ENCODE measurements at regions not wholly inside any gene's neighbourhood (a gene's known extent, or its start where the extent isn't known, plus 50 kb on each side); places are given as distances from the start of the nearest gene placed in this dataset.

DNA sequence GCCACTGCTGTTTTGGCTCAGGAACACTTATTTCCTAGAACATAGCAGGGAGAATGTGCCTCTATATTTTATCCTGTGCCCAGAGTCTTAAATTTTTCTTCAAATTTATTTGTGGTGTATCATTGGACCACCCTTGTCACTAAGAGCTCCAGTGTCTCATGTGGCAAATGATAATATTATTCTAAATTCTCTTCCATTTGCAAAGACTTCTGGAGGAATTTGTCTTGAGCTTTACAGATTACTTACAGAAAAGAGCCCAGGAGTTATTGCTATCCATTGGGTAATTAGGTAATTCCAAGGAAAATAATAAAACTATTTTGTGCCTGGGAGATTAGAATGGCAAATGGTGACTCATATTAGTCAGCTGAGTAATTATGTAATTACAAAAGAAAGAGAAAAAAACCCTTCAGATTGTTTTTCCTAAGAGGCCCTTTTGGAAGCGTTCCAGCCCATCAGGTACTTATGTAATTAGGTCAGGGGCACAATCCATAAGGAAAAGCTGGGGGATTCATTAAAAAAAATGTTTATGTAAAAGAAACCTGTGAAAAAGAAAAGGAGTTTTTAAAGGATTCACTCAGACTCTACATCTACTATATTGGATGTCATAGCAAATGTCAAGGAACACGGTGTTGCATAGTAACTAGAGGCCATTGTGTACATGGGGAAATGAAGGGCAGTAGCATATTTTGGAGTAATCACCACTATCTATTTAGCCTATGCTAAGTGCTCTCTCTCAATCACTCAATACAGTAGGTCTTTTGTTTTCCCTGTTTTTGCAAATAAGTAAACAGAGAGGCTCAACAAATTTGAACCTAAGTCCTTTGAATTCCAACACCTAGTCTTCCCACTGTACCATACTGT, 380.9 kb upstream of the RARB start:
- no peak for DNase-seq

DNA sequence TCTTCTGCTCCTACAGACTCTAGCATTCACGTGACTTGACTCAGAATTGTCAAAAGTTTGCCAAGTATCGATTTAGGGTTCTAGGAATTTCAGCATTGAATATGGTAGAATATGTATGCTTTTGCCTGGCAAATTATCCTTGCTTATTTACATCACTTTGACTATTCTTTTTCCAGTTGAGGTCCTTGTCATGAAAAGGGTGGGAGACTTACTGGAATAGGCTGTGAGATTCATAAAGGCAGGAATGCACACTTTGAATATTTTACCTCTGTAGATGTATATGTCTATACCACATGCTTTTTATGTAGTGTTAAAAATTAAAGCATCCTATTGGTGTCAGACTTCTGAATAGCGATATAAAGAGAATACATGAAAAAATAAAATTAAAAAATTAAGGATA, 378.8 kb upstream of the RARB start:
- DNase-seq, result no peak

DNA sequence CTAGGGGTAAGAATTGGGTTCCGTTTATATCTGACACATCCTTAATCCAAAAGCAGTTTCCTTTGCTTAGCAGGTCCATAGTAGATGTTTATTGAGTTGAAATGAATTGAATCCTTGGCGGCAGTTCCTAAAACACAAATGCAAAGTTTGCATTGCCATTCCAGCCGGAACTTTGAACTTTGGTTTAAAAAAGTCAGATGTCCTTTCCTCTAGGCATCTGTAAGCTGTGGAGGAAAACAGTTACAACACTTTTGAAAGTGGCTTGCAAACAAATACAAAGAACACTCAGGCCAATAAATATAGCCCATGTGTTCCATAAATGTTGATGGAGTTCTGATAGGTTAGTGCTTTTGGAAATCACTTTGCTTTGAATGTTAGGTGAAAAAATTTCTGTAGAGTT, 374.7 kb upstream of the RARB start:
- no peak for DNase-seq

DNA sequence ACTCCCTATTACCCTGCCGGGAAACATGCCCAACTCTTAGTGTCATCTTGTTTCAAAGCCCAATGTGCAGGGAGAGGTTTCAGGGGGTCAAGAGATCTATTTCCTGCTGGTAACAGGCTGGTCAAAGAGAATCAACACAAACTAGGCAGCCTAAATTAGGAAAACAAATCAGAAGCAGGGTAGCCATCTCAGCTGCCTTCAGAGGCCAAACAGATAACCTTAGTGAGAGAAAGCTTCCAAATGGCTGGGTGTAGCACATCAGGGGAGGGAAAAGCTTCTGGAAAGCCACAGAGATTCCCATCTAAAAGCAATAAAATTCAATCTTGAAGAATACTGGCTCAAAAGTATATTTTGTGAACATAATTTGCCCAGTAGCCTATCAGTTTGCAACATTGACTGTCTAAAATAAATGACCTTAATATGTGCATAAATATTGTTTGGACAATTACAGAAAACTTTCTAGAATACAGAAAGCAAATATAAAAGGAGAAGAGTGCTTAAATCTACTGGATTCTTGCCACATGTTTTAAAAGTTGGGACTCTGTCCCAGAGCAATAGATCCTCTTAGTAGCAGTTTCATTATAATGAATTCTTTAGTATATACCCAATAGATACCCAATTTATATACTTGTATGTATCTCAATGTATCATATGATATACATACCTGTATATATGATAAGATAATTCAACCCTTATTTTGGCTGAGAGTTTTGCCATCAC, 371.9 kb upstream of the RARB start:
- DNase-seq, result no peak

DNA sequence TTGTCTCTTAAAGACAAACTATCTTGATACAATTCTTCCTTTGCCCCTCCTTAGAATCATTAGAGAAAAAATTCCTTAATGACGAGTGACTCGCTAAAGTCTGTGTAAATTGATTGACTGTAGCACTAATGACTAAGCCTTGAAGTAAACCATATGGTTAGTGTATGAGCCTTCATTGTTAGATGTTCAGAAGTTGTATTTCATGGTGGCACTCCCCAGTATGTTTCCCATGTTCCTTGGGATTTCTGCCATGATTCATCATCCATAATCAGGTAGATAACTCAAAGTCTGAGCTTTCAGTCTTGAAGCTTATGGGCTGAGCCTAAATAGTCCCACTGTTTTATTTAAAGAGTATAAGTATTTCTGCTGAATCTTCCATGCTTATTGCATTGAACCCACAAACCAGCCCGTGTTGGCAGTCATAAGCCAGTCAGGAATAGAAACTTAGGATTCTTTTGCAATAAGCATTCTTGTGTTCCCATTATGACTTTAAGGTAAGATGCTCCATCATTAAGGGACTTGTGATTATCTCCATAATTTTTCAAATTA, 371.2 kb upstream of the RARB start:
- no peak for DNase-seq

DNA sequence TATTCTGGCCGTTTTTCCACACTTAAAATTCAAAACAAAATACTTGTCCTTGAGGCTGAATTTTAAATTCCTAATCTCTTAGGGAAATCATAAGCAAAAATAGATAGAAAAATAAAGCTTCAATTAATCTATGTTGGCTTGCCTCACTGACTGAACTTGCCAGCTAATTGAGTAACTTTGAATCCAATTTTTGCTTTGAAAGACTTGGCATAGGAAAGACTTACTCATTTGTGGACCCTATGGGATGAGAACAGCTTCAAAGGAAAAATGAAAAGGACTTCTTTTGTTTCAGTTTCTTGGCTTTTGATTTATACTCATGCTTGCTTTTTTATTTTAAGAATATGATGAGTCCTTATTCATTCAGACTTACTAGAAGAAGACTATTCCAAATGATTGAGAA, 370.7 kb upstream of the RARB start:
- no peak for DNase-seq

DNA sequence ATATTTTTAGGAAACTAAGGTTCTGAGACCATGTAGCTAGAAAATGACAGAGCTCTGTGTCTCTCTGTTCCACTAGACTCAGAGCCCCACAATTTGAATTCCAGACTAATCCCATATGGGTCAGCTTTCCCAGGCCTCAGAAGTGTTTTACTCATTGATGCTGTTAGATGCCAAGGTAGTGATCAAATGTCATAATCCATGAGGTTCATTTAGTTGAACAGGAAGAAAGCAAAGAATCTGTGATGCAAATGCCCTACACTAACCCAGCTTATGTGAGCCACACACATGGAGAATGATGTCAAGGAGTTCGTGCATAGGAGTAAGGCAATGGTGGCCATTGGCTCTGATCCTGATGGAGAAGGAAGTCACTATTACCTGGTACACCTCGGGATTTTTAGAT, 363.4 kb upstream of the RARB start:
- no peak for DNase-seq

DNA sequence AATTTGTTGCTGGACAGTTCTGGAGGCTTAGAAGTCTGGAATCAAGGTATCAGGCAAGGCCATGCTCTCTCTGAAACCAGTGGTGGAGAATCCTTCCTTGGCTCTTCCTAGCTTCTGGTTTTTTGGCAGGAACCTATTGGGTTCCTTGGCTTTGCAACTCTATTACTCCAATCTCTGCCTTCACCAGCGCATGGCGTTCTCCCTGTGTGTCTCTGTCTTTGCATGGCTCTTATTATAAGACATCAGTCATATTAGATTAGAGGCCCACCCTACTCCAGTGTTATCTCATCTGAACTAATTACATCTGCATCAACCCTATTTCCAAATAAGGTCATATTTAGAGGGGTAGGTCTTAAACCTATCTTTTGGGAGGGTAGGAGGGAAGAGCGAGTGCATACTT, 358.1 kb upstream of the RARB start:
- no peak for DNase-seq

DNA sequence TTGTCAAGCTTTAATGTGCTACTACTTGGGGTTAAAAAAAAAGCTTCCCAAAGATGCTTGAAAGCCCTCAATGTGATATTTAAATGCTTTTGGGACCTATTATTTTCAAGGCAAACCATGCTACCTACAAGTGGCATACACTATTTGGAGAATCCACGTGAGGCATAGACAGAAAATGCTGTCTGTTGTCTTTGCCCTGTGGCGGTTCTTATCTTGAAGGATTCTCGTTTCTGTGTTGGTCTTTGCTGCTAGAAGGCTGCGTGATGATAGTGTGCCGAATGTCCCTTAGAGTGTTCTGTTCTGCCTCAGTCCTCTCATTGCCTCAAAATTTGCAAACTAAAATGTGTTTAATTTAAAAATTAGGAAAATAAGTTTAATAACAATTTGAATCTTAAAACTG, 356.2 kb upstream of the RARB start:
- DNase-seq, result no peak

DNA sequence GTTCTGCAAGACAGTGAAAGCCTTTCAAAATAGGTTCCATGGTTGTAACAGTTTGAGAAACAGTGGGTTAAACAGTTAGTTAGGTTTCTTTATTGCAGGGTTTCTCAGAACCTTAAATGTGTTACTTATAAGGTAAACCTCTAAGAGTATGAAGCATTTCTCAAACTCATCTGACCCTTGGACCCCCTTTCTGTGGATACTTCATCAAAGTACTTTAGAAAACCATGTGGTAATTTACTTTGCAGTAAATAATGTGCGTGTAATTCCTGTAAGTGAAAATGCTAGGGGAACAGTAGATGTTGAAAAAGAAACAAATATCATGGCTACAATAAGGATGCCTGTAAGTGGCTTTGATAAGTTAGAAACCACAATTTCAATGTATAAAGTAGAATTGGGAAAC, 354.6 kb upstream of the RARB start:
- no peak for DNase-seq

DNA sequence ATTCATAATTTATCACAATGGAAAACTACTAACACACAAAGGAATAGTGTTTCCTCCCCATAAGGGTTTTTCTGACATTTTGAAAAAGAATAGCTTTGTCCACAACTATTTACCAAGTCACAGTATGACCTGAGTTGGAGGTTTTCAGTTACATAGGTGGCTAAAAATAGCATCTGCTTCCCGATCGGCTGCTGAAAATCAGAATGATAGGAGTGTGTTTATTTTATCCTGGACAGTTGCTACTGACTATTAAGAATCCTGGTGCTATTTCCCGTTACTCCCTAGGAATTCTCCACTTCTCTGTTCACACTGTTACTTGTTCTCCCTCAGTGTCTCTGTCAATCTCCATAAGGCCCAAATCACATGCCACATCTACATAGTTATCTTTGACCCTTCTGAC, 353.9 kb upstream of the RARB start:
- no peak for DNase-seq

DNA sequence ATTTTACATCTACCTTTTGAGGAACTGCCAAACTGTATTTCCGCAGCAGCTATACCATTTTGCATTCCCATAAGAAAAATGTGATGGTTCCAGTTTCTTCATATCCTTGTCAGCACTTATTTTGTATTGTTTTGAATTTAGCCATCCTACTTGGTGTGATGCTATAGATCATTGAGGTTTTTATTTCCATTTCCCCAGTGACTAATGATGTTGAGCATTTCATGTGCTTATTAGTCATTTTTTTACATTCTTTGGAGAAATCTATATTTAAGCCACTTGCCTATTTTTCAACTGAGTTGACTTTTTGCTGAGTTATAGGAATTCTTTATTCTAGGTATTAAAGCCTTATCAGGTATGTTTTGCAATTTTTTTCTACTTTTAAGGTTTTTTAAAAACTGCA, 347.6 kb upstream of the RARB start:
- no peak for DNase-seq

DNA sequence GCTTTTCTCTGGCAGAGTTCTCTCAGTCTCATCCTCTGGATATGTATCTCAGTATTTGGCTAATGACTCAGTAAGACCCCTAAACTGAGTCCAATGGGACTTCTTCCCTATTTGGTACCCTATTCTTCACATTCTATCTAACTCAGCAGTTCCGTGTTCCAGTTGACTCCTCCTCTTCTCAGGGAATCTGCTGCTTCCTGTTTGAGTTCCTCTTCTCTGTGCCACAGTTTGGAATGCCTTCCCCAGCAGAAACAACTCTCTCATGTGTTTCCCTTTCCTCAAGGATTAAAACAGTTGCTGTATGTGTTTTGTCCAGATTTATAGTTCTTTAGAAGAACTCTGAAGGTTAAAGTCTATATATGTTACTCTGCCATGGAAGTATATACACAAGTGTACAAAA, 344.0 kb upstream of the RARB start:
- DNase-seq, result no peak

DNA sequence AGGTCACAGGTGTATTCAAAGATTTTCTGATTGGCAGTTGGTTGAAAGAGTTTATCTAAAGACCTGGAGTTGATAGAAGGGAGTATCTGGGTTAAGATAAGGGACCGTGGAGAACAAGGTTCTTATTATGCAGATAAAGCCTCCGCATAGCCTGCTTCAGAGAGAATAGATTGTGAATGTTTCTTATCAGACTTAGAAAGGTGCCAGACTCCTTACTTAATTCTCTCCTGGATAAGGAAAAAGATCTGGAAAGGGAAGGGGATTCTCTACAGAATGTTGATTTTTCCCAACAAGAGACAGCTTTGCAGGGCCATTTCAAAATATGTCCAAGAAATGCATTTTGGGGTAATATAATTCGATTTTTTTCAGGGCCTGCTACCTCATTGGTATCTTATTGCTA, 341.3 kb upstream of the RARB start:
- DNase-seq, result no peak

DNA sequence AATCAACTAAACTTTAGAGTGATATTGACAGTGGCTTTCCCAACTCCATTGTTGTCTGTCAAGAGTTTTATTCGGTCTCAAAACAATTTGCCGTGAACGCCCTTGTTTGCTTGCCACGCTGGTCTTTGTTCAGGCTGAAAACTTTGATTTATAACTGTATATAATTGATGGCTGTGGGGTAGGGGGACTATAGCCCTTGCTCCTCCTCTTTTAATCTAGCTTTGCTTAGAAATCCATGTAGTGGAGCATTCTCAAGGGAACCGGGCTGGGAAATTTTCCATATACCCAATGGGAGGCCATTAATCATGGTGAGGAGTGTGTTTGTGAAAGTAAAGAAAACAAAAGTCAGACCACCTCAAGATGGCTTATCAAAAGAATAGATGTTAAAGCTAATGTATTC, 339.8 kb upstream of the RARB start:
- DNase-seq, result no peak

DNA sequence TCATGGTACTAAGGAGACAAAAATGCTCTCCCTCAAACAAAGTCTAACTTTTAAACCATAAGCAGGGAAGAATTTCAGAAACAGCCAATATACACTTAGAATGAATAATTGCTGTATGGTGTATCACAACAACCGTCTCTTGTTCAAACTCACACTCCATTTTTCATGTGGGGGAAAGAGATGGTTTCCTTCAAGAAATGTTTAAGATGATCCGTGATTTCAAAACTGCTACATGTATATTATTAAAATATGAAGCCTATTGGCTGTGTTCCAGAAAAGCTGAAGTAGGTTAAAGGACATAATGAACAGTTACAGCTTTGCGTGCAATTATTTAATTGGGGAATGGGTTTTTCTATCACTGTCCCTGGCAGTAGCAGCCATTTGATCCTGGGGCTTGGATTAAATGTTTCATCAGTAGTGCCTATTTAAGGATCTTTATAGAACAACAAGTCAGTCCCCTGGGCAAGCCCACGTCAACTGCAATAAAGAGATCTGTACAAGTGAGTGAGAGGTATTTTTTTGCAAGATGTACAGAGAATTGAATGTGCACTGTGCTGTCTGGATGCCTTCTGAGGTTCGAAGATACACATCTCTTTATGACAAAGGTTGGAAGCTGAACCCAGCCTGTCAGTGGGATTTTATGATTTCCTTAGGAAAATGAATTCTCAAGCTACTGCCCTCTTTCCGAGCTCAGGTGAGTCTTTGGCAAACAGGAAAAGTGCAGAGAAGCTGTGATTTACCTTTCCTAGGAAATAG, 337.2 kb upstream of the RARB start:
- no peak for DNase-seq

DNA sequence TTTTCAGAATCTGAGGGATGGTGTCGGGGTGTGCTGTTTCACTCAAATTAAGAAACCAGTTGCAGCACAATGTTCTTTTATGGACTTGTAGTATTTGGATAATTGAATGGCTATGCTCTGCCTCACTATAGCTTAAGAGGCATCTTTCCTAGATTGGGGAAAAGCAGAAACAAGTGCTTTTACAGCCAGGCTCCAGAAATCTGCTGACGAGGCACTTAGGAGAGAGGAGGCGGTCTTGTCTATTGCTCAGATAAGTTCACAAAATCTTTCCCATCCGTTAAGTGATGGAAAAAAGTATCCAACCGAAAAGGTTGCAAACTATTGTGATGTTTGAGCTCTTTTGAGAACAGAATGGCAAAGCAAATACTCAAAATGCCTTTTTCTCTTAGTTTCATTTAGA, 336.1 kb upstream of the RARB start:
- no peak for DNase-seq

DNA sequence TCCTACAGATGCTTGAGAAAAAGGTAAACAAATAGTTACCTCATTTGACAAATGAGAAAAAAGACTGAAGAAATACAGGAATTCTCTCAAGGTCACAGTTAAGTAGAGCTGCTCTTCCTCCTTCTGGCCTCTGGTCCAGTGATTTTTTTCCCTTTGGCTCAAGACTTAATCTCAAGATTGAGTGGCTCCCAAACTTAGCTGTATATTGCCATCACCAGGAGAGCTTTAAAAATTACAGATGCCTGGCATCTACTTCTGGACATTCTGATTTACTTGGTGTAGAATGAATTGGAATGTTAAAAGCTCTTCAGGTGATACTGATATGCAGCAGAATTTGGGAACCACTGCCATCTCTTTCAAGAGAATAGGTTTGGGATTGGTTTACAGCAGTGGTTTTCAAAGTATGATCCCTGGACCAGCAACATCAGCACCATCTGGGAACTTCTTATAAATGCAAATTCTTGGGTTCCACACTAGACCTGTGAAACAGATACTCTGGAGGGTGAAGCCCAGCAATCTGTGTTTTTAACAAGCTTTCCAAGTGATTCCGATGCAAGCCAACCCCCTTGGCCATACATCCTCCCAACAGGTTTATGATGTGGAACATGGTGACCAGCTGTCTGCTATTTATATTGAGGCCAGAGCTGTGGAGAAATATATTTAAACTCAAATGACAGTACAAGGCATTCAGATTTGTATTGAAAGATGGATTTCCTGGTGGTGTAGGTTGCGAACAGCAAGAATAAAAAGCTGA, 333.0 kb upstream of the RARB start:
- DNase-seq, result no peak

DNA sequence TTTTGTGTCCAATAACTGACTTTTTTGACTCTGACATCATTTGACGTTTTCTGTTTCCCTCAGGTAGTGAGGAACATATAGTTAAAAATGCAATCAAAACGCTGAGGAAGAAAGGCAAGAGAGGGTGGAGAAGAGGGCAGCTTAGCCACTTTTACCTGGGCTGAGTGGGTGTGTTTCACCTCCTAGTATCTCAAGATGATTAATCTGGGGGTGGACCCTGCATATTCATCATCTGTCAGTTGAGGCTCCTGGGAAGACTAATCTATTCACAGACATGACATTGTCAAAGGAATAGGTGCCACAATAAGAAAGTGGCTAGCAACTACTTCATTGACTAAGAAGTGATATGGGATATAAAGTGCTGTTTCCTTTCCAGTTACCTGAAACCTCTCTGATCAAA, 331.5 kb upstream of the RARB start:
- no peak for DNase-seq

DNA sequence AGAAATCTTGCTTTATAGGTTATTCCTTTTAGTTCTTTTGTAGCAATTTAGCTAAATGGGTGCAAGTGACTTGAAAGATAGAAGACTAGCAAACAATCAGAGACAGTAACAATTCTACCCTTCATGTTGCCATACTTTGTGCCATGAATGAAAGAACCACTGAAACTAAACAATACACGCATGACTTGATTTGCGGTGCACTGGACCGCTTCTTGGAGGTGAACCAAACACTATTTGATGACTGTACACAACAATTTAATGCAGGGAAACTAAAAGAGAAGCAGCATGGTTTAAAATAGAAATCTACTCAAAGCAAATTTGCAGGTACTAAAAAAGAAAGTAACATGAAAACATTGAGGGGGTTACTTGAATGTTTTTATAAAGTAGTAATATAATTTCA, 331.0 kb upstream of the RARB start:
- DNase-seq, result no peak

DNA sequence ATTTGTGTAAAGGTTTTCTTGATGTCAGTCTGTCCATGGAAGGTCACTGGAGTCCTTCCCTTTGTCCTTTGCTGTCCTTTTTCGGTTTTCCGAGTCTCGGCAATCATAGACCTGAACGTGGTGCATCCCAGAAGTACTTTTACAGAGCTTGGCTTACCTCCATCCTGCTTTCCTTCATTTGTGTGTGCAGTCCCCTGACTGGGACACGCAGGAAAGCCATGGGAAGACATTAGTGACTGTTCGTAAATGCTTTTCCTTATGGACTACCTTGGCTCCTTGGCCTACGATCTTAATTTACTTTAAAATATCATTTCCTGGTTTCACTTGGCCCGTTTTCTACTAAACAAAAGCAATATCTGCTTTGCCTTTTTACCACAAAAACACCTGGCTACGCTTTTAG, 328.4 kb upstream of the RARB start:
- DNase-seq, result no peak

DNA sequence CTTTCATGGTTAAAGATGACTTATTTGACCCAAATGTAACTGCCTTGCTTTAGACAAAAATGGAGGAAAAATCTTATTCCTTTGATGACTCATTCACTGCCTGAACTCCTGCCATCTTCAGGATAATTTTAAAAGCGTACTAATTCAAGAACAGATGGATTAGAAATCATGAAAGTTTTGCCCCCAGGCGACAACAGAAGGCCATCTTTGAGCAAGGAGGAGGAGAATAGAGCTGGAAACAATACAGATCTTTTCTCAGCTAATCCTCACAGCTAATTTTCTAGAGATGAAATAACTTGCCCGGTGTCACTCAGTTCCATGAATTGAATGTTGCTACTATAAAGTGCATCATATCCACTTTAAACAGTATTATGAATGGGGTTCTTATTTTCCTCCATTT, 324.7 kb upstream of the RARB start:
- no peak for DNase-seq

Data from hindlimb muscle (tissue), 1 donor.